Body of pancreas (tissue), 4 donors: ENCODE measurements at regions not wholly inside any gene's neighbourhood (a gene's known extent, or its start where the extent isn't known, plus 50 kb on each side); places are given as distances from the start of the nearest gene placed in this dataset.

Experiments used
- POLR2A ChIP-seq, 3 donors: fragments of 450-650 bp; IDR thresholded peaks; one replicate each; pipeline ENCODE4 v1.6.1; 2016; ENCODE audit warnings: antibody characterized with exemption in 3 of 3, mild to moderate bottlenecking in 2 of 3
- TF ChIP-seq, protein P1 (sequence below), 7 experiments: fragments of 450-650 bp in 4 of 7; fragments of 200-600 bp in 3 of 7; sonication (generic) in 3 of 7; IDR thresholded peaks; one replicate each; pipeline ENCODE4 v1.5.1; 2016 to 2019; ENCODE audit warnings: antibody characterized with exemption in 7 of 7

DNA sequence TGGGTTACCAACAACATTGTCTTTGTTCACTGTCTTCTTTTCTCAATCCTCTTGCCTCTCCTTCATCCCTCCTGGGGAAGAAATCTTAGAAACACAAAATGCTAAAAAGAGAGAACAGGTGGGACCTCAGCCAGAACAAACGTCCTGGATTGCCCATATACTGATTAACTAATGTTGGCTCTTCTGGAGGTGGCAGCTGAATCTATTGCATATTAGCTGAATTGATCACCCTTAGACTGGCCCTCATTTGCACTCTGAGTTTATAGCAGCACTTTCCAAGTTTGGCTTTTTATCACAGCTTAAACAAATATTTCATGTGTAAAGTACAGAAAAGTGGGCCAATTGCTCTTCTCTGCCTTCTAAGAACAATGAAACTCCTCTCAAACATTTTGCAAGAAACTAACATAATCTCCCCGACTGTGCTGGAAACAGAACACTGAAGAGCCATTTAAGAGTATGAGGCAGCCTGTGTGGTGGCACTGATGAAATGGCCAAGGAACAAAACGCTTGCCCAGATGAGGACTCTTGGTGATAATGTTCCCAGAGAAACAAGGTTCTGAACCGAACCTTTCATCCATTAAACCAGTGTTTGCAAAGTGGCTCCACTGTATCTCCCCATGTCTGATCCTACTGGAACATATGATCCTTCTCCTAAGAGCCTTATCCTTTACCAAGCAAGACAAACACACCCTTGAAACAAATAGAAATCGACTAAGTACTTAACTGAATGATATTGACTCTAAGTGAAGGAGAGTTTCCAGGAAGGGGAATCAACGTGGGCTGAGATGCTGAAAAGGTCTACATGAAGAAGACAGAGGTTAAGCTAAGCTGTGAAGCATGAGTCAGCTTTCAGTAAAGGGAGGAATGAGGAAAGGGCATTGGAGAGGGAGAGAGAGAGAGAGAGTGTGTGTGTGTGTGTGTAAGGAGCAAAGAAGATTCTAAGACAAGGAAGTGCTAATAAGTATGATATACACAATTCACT is 83.2 kb upstream of the LIFR start:
- TF ChIP-seq, protein P1, sequence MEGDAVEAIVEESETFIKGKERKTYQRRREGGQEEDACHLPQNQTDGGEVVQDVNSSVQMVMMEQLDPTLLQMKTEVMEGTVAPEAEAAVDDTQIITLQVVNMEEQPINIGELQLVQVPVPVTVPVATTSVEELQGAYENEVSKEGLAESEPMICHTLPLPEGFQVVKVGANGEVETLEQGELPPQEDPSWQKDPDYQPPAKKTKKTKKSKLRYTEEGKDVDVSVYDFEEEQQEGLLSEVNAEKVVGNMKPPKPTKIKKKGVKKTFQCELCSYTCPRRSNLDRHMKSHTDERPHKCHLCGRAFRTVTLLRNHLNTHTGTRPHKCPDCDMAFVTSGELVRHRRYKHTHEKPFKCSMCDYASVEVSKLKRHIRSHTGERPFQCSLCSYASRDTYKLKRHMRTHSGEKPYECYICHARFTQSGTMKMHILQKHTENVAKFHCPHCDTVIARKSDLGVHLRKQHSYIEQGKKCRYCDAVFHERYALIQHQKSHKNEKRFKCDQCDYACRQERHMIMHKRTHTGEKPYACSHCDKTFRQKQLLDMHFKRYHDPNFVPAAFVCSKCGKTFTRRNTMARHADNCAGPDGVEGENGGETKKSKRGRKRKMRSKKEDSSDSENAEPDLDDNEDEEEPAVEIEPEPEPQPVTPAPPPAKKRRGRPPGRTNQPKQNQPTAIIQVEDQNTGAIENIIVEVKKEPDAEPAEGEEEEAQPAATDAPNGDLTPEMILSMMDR (IDR thresholded peaks at IDR 0.05), result no peak
- TF ChIP-seq POLR2A (IDR thresholded peaks at IDR 0.05), result peak in 1 of 3 donors; percentile 11
